NCI-H2196 (cell line): ENCODE measurements at regions not wholly inside any gene's neighbourhood (a gene's known extent, or its start where the extent isn't known, plus 50 kb on each side); places are given as distances from the start of the nearest gene placed in this dataset.

Experiments used
- DNase-seq: peaks from one replicate; lab custom pipeline; 2025; ENCODE audit not compliant: unreplicated experiment; lab: John Stamatoyannopoulos, UW

DNA sequence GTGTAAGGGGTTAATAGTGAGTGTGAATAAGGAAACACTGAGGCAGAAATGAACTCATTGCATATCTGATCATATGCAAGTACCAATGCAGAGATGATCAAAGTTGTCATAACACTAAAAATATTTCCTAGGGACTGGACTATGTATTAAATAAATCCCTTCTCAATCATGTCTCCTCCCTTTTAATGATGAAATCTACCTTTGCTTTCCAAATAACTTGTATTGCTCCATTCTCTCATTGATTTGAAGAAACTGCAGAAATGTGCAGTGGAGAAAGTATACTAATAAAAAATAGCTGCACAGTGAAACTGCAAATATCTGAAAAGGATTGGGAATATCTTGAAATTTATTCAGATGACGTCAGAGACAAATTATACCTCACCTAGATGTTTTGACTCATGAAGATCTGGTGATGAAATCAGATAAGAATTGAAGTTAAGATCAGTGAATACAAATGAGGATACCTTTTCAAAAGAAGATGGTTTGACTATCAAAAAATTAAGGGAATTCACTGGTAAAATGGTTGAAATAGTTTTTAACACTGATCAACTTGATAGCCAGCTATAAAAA lies 1264.9 kb upstream of the USP15 start:
- DNase-seq, result no peak

DNA sequence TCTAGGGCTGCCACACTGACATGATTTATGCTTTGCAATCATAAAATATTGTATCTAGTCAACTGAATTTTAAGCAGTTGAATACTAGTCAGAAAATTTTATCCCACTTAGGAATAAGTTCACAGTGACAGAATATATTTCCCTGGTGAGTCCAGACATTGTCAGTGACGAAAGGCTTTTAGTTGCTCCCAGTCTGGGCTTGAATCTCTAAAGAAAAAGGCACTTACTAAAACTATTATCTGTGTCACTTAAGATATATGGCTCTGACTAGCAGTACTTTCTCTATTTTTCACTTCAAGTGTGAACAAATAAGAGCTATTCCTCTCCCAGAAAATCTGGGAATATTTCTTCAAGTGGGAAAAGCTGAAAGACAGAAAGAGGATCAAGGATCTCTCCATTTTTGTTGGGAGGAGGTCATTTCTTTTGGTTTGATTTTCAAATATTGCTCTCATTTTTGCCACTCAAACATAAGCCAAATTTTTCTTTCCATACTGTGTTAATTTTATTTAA lies 1262.3 kb upstream of the USP15 start:
- DNase-seq, result no peak

DNA sequence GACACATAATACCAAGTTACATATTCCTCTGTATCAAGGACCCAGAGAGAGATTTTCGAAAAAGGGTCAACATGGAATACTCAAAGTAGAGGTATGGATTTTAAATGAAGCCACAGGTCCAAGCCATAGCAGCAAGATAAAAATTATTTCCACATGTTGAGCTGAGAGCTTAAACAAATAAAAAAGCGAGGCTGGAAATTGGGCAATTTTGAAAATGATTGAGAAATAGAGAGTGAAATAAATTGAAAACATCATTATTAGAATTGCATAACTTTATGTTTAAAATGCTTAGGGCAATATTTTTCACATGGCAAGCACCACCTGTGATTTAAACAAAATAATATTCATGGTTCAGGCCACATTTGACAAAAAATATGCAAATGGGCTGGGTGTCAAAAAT lies 1251.0 kb upstream of the USP15 start:
- no peak for DNase-seq

DNA sequence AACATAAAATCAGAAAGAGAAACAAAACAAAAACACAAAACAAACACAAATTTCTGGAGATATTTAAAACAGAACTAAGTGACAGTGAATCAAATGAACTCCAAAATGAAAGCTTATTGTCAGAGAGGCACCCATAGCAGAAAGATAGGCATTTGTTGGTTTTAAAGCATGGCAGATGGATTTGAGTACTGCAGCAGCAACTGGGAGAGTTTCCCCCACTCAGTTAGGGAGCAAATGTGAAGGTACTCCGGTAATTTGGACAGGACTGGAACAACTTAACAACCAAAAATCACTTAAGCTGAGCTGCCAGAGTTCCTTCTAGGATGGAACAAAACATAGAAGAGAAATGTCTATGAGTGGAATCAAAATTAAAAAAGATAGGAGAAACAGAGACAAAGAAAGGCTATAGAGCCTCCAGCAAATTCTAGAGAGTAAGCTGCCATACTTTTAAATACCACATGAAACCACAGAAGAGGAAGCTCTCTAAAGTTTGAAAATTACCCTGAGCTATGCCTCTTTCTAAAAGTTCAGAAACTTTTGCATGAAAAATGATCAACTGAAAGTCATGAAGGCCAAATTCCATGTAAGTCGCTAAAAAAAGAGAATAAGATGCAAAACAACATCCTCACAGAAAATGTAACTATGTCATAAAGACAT lies 1248.3 kb upstream of the USP15 start:
- no peak for DNase-seq

DNA sequence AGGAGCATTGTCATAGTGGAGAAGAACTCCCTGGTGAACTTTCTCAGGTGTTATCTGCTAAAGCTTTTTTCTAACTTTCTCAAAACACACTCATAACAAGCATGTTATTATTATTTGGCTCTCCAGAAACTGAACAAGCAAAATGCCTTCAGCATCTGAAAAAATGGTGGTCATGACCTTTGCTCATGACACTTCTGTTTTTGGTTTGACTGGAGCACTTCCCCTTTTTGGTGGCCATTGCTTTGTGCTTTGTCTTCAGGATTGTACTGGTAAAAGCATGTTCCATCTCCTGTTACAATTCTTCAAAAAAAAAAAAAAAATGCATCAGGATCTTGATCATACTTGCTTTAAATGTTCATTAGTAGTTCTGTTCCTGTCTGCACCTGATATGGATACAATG lies 1241.6 kb upstream of the USP15 start:
- DNase-seq, result no peak

DNA sequence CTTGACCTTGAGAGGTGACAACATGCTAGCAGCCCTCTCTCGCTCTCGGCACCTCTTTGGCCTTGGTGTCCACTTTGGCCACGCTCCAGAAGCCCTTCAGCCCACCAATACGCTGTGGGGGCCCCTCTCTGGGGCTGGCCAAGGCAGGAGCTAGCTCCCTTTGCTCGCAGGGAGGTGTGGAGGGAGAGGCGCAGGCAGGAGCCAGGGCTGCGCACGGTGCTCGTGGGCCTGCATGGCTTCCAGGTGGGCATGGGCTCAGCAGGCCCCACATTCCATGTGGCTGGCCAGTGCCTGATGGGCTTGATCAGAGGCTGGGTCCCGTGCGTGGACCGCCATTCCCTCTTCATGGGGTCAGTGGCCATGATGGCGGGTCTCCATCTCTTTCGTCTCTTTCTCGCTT lies 1237.0 kb upstream of the USP15 start:
- no peak for DNase-seq

DNA sequence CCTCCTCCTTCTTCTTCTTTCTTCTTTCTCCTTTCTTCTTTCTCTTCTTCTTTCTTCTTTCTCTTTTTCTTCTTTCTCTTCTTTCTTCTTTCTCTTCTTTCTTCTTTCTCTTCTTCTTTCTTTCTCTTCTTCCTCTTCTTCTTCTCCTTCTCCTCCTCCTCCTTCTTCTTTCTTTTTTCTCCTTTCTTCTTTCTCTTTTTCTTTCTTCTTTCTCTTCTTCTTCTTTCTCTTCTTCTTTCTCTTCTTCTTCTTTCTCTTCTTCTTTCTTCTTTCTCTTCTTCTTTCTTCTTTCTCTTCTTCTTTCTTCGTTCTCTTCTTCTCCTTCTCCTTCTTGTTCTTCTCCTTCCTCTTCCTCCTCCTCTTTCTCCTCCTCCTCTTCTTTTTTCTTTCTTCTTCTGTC lies 1230.7 kb upstream of the USP15 start:
- no peak for DNase-seq

DNA sequence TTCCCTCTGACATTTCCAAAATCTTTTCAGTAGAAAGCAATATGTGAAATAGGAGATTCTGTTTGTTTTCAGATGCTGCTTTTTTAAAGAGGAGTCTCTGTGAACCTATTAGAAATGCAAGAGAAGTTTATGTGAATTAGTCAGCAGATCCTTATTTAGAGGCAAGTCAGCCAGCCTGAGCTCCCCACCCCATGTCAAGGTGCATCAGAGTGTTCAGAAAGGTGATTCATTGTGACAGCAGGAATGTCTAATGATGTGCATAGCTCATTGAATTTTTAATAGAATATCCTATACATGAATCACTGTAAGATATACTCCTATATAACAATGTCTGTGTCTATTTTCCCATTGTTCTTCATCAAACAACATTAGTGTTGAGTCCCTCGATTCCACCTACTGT lies 1222.4 kb upstream of the USP15 start:
- DNase-seq, result no peak

DNA sequence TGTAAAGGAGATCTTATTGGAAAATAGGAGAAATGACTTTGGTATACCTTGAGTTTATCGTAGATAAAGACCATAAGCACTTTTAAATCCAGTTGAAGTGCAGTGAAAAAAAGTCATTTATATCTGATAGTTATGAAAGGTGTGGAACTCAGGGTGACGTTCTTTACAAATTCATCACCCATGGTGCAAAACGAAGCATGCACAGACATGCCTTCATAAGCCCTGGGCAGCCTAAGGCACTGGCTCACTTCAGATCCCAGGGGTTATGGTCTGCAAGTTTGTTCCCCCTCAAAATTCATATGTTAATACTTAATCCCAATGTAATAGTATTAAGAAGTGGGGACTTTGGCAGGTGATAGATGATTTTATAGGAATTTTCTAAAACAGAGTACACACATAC lies 1216.4 kb upstream of the USP15 start:
- no peak for DNase-seq

DNA sequence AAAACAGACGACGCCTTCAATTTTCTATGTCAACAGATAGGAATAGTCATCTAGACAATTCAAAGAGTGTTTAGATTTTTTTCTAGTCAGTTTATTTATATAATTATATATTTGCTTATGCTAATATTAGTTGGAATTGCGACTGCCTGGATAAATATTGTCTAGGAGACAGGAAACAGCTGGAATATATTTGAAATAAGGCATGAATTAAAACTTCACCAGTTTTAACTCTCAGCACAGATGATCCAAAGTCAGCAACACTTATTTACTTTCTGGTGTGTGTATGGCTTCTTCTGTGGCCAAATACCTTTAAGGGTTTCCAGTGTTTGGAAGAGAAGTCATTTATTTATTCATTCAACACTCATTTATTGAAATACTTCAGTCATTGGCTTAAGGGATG lies 1215.4 kb upstream of the USP15 start:
- no peak for DNase-seq

DNA sequence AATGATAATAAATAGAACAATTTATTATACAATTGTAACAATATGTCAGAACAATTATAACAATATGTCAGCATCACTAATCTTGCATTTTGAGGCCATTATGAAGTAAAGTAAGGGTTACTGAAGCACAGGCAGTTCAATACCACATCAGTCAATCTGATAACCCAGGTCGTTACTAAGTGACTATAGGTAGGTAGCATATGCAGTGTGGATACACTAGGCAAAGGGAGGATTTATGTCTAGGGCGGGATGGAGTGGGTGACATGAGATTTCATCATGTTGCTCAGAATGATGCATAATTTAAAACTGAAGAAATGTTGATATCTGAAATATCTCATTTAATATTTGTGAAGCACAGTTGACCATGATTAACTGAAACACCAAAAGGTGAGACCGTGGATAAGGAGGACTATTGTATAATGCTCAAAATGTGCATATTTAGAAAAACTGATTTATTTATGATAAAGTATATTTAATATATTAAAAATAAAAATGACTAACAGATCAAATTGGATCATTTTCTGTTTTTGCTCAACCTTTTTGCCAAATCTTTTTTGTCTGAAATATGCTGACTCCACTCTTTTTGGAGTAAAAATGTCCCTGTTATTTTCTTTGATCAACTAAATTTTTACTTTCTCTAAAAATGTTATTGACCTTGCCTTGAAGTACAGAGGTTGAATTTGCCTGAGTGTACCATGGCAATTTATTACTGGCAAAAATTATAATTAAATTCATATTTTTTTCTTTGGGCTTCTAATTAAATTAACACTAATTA lies 1189.4 kb upstream of the USP15 start:
- no peak for DNase-seq

DNA sequence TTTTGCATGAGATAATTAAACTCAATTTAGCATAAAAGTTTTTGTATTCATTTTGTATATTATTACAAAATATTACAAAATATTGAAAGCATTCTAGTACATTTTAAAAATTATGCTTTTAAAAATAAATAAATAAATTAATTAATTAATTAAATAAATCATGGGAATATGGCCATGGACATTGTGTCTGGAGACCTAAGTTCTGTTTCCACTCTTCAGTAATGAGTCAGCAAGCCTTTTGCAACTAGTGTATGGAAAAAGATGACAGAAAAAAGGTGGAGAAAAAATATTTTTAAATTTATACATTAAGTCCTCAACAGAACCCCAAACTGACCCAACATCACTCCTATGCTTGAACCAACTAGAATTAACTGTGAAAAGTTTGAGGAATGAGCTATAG lies 1187.5 kb upstream of the USP15 start:
- no peak for DNase-seq

DNA sequence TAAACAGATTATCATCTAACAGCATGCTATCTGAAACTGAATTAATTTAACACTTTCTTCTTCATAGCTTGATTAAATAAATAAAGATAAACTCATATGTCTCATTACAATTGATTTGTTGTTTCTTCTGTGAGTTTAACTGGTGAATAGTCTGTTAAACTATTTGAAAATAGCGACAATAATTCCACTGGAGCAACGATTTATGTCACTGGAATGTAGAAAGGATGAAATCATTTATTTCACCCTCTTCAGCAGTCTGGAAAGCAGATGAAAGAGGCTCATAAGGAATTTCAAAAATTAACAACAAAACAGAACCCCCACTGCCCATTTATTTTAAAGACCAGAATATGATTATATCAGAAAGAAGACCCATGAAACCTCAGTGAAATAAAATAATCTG lies 1165.1 kb upstream of the USP15 start:
- no peak for DNase-seq

DNA sequence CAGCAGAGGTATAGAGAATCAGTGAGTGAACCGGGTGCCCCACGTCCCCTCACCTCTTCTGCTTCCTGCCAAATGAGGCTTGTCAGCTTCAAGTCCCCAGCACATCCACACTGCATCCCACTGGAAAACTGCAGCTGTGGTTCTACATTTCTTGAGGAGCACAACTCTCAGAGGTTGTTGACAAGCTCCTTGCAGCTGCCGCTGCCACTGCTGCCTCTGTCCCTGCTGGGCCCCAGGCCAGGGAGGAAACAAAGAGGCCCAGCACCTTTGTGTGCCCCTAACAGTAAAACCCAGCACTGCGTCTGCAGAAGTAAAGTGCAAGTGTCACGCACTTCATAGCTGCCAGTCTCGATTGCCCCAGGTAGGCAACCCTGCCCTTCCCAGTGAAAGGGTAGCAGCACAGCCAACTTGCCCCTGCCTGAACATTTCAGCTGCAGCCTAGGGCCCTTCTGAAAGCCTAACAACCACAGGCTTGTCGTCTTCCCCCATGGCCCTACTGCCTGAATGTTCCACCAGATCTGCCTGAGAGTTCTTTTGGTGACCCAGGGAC lies 1162.1 kb upstream of the USP15 start:
- DNase-seq, result no peak

DNA sequence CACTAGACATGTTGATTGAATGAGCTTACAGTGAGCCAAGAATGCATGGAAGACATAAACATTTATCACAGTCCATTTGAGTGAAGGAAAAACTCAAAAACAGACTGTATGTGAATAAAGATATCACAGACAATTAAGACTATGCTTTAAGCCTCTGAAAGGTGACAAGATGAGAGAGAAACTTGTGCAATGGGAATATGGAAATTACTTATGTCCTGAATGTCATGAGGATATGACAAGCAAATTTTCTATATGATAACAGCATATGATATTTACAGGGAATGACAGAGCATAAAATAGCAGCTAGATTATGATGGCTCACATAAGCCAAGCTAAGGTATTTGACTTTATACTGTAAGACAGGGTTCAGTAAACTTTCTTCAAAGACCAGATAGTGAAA lies 1153.1 kb upstream of the USP15 start:
- DNase-seq, result no peak

DNA sequence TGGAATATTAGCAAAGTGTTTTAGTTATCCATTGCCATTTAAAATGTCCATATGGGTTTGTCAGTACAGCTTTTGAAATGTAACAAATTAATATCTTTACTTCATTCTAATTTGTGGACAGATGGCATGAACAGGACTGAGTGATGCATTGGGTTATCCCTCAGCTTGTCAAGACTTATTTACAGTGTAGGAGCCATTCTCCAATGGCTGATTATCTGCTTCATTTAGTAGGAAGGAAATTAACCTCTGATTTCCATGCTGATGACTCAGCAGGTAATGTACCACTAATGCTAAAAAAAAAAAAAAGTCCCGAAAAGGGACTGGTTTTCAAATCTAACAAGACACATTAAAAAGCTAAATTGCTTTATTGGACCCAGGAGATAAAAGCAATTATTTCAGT lies 1149.0 kb upstream of the USP15 start:
- no peak for DNase-seq

DNA sequence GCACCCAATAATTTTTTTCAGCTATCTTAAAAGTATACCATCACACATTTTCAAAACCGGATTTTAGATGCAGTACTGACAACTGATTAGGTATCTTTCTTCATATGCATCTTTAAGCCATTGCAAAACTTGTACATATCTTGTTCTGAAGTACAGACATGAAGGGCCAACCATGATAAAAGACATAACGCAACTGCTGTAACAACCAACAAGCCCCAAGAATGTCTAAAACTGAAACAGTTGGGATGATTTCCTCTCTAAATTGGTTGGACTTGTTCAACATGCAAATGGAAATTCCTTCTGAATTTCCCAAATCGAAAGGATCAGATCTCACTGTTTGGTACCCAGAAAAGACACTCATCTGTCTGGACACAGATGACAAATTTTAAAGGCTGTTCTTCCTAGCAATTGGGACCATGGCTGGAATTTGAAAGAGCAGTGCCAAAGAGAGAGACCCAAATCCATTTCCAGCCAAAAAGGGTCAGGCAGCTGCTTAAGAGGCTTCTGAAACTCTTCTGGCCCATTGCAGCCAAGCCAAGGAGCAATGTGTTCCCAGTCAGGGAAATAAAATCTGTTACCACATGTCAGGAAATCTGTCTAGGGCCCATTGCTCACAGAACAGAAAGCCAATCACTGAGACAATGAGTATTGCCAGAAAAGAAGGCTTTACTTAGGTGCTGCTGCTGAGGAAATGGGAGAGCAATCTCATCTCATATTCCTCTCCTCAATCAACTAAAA lies 1122.4 kb upstream of the USP15 start:
- DNase-seq, result no peak

DNA sequence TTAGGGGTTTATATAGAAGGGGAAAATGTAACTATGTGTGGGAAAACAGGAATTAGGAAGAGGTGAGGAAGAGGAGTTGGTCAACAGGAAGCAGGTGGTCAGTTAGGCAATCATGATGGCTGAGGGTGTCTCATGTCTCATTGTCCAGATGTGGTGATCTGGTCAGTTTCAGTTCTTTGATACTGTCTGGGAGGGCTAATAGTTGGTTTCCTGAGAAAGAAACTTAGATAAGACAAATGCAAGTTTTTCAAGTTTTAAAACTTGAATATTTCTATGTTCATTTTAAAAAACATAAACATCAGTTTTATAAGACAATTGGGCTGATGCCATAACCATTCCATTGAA lies 1121.8 kb upstream of the USP15 start:
- no peak for DNase-seq

DNA sequence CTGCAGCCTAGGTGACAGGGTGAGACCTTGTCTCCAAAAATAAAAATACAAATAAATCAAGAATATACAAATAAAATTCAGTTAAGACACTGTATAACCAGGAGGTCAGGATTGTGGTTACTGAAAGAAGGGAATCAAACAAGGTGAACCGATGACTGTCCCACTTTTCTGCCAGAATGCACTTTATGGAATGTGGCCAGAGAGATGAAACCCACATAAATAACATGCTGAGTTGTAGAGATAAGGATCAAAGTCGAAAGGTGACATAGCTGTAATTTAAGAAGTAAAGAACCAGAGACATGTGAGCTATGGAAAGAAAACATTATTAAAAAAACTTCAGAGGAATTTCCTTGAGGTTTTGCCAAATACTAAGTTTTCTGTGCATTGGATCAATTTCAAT lies 1098.2 kb upstream of the USP15 start:
- no peak for DNase-seq

DNA sequence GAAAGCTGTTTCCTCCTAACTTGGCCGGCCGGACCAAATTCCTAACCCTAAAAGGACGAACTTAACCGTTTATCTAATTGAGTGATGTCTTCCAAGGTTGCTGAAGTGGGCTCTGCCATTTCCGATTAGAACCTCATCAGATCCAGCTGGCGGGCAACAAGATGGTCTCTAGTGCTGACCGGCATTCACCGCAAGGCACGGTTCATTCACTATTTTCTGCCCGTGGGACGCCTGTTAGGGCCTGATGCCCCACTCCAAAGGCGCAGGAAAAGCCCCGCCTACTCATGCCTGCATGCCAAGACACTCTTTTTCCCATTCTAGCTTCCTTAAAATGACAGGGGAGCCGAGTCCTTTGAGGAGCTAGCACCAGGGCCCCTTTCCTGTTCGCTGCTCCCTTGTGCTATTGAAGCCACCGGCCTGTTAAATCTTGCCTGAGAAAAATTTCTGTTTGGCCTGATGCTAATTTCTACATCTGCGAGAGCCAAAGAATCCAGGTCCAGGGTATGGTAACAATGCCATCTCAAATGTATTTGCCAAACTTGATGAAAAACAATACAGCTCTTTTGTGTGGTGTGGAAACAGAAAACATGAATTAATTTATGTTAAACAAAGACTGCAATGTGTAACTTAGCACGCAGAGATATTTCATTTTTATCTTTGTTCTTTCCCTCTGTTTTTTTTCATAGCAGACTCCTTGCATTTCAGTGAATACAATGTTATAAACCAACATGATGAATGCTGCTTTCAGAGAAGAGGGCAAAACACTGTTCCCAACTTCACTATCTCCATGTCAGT lies 1071.2 kb upstream of the USP15 start:
- DNase-seq, result no peak

DNA sequence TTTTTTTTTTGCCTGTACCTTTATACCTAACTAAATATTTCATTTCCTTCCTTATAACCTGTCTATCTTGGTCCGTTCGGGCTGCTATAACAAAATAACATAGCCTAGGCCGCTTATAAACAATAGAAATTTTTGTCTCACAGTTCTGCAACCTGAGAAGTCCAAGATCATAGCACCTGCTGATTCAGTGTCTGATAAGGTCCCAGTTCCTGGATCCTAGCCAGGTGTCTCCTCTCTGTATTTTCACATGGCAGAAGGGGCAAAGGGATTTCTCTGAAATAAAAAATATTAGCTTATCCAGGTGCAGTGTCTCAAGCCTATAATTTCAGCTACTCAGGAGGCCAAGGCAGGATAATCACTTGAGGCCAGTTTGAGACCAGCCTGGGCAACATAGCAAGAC lies 1046.6 kb upstream of the USP15 start:
- DNase-seq, result peak; percentile 4
